ENCODE measurements at regions not wholly inside any gene's neighbourhood (a gene's known extent, or its start where the extent isn't known, plus 50 kb on each side); places are given as distances from the start of the nearest gene placed in this dataset.

GRCh38 chr4:31548021-31548420, 827.9 kb downstream of the PCDH7 start:
- DNase-seq, result peak; percentile 13

- DNase-seq, result no peak
Observed at GRCh38 chr4:31548823-31549222, 828.7 kb downstream of the PCDH7 start.

DNA sequence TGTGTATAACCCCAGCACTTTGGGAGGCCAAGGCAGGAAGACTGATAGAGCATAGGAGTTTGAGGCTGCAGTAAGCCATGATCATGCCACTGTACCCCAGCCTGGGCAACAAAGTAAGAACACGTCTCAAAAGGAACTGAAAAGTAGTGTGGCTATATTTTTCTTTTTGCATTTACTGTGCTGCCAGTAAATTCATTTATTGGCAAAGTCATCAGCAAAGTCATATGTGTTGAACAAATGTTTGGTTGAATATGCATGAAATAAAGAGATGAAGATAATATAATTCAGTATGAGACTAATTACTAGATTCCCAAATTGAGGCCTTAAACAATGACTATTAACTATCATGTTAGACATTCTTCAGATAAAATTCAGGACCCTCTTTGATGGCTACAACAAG, 829.1 kb downstream of the PCDH7 start:
- DNase-seq, result no peak

DNA sequence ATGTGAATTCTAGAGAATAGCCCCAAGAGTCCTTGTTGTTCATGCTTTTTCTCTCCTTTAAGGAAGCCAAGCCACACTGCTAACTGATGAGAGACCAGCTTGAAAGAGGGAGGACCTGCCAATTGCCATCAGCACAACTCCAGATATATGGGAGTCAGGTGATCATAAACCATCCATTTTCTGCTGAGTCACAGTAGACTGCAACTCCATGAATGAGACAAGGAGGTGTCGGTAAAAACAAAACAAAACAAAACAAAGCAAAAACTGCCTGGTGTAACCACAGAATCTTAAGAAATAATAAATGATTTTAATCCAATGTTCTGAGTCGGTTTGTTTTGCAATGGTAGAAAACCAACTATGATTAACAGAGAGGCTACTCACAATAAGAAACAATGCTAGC, 837.3 kb downstream of the PCDH7 start:
- no peak for DNase-seq

DNA sequence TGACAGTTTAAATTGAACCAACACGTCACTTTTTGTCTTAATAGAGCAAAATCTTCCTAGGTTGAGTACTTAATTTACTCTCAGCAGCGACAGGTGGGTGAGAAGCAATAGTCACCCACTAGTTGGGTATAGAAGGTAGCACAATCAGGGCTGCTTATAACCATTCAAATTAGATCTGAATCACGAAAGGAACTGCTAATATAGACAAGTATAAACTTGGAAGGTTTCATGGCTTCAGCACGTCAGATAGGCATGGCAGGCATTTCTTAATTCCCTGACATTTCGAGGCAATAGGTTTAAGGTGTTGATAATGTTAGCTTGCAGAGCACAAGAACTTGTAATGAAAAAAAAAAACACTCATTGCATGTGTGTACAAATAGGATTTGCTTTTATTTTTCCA, 853.4 kb downstream of the PCDH7 start:
- DNase-seq, result no peak

GRCh38 chr4:31575504-31575903, 855.3 kb downstream of the PCDH7 start:
- no peak for DNase-seq

GRCh38 chr4:31580843-31581242, 860.7 kb downstream of the PCDH7 start:
- no peak for DNase-seq

DNA sequence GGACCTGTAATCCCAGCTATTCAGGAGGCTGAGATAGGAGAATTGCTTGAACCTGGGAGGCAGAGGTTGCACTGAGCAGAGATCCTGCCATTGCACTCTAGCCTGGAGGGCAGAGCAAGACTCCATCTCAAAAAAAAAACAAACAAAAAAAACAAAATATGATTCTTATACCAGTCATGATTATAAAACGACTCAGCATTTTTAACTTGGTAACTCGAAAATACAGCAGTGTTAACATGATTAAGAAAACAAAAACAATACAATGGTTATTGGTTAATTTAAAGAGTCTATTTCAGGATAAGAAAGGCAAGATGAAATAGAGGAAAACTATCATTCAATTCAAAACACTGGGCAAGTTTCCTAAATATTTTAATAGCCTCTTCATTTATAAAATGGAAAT, 865.3 kb downstream of the PCDH7 start:
- no peak for DNase-seq

DNA sequence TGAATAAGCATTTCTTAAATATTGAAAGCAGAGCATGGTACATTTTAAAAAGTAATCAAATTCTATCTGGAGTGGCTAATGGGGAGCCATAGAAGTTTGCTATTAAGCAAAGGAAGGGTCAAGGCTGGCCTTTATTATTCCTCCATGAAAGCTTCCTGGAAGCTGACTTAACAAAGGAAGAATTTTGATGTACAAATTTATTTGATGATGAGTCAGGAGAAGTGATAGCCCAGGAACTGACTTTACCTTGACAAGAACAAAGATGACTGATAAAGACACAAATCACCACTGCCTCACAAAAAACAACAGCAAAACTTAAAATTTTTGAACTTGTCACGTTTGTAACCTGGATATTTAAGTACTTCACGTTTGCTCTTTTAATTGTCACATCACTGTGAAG, 872.1 kb downstream of the PCDH7 start:
- no peak for DNase-seq

DNA sequence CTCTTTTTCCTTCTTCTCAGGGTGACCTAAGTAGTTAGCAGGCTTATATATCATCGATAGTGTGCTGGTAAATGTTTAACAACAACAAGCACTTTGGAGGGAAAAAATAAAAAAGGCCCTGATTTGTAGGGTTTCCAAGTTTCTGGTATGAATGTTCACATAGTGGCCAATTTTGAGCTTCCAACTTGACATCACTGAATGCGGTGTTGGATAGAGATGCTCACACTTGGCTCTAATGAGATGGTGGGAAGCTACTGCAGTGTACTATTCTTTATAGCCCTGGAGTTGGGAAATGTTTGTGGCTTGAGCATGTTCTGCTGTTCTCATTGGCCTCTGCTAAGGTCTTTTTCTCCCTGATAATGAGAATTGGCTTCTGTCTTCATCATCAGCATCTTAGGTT, 875.3 kb downstream of the PCDH7 start:
- DNase-seq, result no peak

- DNase-seq, result no peak
Observed at GRCh38 chr4:31598639-31599038, 878.5 kb downstream of the PCDH7 start.

DNA sequence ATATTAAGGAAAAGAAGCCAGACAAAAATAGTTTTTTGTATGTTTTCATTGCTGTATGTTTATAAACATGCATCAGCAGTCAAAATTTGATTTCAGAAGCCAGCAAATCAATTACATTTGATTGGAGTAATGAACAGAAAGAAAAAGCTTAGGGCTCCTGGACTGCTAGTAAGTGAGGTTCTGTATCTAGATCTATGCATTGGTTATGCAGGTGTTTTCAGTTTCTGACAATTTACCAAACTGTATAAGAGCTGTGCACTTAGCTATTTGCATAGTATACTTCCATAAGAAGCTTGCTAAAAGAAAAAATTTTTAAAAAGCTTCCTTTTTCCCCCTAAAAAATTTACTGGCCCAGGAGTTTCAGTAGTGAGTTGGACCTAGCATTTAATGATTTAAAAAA, 881.6 kb downstream of the PCDH7 start:
- DNase-seq, result no peak

DNA sequence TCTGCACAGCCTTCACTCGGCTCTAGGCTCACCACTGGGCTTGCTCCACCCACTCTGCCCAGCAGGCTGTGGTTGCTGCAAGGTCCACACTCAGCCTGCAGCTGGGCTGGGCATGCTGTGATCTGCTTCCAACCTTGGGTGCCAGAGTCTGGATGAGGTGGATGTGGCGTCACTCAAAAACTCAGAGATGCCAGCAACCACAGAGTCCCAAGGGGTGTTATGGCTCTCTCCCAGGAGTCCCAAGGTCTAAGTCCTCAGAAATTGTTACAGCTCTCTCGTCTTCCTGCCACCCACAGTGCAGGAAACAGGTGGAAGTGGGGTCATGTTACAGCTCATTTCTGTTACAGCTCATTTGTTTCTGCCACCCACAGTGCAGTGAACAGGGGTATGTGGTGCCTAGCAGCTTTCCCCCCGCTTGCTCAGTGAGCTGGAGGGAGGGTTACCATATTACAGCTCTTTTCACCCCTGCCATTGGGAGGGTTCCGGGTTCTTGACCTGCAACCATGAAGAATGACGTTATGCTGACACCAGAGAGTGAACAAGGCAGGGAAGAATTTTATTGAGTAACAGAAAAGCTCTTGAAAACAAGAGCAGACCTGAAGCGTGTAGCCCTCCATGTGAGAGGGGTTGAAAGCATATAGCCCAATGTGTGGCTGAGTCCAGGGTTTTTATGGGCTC, 893.9 kb downstream of the PCDH7 start:
- no peak for DNase-seq

- DNase-seq, result no peak
Observed at GRCh38 chr4:31617667-31618066, 897.5 kb downstream of the PCDH7 start.

DNA sequence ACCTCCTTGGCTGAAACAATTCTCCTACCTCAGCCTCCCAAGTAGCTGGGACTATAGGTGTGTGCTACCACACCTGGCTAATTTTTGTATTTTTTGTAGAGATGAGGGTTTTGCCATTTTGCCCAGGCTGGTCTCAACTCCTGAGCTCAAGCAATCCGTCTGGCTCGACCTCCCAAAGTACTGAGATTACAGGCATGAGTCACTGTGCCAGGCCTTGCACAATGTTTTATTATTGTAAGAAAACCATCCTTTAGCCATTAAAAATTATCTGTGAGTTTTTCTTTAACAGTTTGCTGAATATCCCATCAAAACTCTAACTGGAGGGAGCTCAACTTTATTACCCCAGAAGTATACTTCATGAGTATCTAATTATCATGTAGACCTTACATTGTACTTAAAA, 900.3 kb downstream of the PCDH7 start:
- no peak for DNase-seq

DNA sequence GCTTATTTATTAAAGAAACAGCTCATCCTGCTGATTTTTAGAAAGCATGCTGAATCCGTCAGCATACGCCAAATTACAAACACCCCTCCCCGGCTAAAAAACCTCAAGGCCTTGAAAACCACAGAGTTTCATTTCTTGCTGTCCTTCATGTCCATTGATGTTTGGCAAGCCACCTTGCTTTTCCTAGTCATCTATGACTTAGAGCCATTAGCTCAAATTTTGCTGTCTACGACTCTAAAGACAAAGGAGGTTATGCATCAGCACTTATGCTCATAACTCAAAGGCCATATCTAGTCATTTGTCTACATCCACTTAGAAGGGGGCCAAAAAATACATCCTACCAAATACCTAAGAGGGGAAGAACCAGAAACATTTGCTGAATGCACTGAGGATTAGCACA, 925.1 kb downstream of the PCDH7 start:
- DNase-seq, result no peak

- DNase-seq, result no peak
Observed at GRCh38 chr4:31647786-31648185, 927.6 kb downstream of the PCDH7 start.

GRCh38 chr4:31649878-31650277, 929.7 kb downstream of the PCDH7 start:
- no peak for DNase-seq

- DNase-seq, result no peak
Observed at GRCh38 chr4:31651541-31651940, 931.4 kb downstream of the PCDH7 start.

DNA sequence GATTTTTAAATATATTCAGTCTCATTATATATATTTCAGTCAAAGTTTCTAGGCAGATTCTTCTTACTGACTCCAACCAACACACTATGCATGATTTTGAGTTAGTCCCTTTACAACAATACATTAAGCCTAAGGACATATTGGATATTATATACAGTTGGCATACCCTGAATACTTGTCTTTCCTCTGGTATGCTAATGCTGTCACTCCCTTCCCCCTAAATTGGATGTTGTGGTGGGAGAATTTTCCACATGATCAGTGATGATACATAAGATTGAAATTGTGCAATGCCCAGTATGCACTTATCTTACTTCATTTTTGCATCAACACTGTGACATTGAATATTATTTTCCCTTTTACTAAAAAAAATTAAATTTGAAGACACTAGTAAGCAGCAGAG, 935.2 kb downstream of the PCDH7 start:
- no peak for DNase-seq

- no peak for DNase-seq
Observed at GRCh38 chr4:31657859-31658570, 937.8 kb downstream of the PCDH7 start.

DNA sequence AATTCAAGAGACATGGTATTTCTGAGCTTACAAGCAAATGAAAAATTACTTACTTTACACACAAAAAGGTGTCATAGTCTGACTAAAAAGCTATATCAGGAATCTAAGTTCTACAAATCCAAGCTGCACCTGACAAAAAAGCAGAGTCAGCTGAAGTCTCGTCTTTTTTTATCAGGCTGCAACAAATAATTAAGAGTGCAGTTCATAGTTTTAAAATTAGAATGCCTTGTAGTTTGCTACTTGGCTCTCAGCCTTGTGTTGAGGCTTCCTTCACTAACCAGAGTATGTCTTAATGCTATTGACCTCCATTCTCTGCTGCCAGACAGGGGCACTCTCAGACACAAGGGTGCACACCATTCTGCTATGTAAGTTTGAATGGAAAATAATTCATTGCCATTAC, 940.7 kb downstream of the PCDH7 start:
- no peak for DNase-seq

- DNase-seq, result no peak
Observed at GRCh38 chr4:31662951-31663350, 942.8 kb downstream of the PCDH7 start.

DNA sequence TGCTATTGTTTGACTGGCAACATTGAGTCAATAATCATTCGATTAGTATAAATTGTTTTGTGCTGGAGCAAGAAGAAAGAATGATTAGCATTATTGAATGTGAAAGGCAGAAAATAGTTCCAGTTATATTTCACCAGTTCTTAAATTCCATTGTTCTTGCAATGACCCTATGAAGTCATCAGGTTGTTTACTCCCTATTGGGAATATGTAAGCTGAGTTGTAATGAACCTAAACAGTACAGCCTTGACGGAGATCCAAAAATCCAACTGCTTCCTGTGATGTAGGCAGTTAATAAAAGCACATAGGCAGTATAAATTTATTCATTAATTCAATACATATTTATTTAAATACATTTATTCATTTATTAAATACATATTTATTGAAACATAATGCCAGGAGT, 947.5 kb downstream of the PCDH7 start:
- DNase-seq, result no peak

Data from eye (tissue), 1 donor.